ENCODE measurements at regions not wholly inside any gene's neighbourhood (a gene's known extent, or its start where the extent isn't known, plus 50 kb on each side); places are given as distances from the start of the nearest gene placed in this dataset.

DNA sequence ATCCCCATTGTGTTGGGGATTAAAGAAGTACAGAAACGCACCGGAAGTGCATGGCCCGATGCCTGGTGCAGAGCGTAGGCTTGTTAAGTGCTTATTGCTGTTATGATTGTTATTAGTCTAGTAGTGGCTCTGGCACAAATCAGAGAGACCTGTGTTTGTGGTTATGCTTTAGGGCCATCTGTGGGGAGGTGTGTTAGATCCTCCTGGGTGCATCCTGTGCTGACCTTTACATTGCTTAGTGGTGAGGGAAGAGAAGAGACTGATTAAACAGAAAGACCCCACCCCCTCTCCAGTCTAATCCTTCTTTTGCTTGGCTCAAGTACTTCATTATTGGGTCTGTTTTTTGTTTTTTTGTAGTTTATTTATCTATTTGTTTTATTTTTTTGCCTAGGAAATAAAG, 112.7 kb upstream of the SPRY4 start:
- Mint-ChIP-seq H3K9me3 (ENCODE audit: unreplicated experiment) (no peaks in the 10 kb centered on the region), H3K36me3 (ENCODE audit: insufficient read depth, unreplicated experiment) (no peaks in the 10 kb centered on the region), H3K4me1 (ENCODE audit: low read depth, unreplicated experiment) (no peaks in the 10 kb centered on the region), H3K27me3 (ENCODE audit: insufficient read depth, unreplicated experiment) (no peaks in the 10 kb centered on the region), H3K27ac (ENCODE audit: unreplicated experiment) (no peak overlapping the region), H3K4me3 (ENCODE audit: unreplicated experiment) (no peak overlapping the region)
- no peak overlapping the region for H3K4me3 ChIP-seq (ENCODE audit: low read depth, low read length)
- BruUV-seq (replicated peaks), result no TSS peak
- H3K4me1 ChIP-seq, result 0 out of 2 replicates have a peak, but pooled peaks cover 5% of the 10 kb centered on the region
- DNase-seq, result no peak
- TF ChIP-seq, protein P1, sequence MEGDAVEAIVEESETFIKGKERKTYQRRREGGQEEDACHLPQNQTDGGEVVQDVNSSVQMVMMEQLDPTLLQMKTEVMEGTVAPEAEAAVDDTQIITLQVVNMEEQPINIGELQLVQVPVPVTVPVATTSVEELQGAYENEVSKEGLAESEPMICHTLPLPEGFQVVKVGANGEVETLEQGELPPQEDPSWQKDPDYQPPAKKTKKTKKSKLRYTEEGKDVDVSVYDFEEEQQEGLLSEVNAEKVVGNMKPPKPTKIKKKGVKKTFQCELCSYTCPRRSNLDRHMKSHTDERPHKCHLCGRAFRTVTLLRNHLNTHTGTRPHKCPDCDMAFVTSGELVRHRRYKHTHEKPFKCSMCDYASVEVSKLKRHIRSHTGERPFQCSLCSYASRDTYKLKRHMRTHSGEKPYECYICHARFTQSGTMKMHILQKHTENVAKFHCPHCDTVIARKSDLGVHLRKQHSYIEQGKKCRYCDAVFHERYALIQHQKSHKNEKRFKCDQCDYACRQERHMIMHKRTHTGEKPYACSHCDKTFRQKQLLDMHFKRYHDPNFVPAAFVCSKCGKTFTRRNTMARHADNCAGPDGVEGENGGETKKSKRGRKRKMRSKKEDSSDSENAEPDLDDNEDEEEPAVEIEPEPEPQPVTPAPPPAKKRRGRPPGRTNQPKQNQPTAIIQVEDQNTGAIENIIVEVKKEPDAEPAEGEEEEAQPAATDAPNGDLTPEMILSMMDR (IDR thresholded peaks at IDR 0.05; ENCODE audit: insufficient read depth in 1 of 2, low read depth in 1 of 2, low read length in 1 of 2, severe bottlenecking in 1 of 2, unreplicated experiment in 1 of 2), result no peak
- intact Hi-C loops (cut with micrococcal nuclease; ENCODE audit: unreplicated experiment), result no loop called here
- no peaks in the 10 kb centered on the region for H3K9me3 ChIP-seq
- CTCF ChIA-PET, result no interaction called here
- POLR2A ChIA-PET, result no interaction called here
- no peaks in the 10 kb centered on the region for H3K27me3 ChIP-seq (replicated peaks; ENCODE audit: control insufficient read depth, insufficient read depth, low read length)
- H3K36me3 ChIP-seq (ENCODE audit: control insufficient read depth, insufficient read depth, low read length), result no peaks in the 10 kb centered on the region

DNA sequence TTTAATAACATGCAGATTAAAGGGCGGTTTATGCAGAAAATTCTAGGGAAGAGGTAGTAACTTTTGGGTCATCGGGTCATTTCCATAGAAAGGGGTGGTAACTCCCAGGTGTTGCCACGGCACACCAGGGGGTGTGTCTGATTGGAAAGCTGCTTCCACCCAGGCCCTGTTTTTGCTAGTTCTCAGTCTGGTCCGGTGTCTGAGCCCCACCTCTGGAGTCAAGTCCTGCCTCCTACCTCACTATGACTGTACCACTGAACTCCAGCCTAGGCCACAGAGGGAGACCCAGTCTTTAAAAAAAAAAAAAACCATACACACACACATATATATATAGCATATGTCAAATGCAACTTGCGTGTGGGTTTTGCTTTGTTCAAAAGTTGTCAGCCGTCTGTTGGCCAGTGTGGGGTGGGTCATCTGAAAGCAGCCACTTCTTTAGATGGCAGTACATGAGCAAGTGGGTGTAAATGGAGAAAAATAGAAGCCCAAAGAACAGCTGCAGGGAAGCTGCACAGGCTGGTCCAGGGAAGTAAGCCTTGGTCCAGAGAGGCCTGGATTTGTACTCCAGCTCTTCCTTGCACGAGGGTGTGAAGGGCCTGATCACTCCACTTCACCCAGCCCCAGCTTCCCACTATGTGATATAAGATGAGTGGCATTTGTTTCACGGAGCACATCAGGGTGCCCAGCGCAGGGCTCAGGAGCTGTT, 110.7 kb upstream of the SPRY4 start:
- no peak overlapping the region for H3K4me3 ChIP-seq (ENCODE audit: low read depth, low read length)
- H3K9me3 ChIP-seq, result no peaks in the 10 kb centered on the region
- CTCF ChIA-PET, result interaction anchor here (0.9 kb wide), 1 partner anchor 113 kb away, joined by 3 read pairs; no protein-coding TSS in a partner anchor
- DNase-seq, result no peak
- intact Hi-C loops (cut with micrococcal nuclease; ENCODE audit: unreplicated experiment), result no loop called here
- H3K27me3 Mint-ChIP-seq (ENCODE audit: insufficient read depth, unreplicated experiment), result no peaks in the 10 kb centered on the region
- 0 out of 2 replicates have a peak, but pooled peaks cover 5% of the 10 kb centered on the region for H3K4me1 ChIP-seq
- no peak overlapping the region for H3K27ac Mint-ChIP-seq (ENCODE audit: unreplicated experiment)
- POLR2A ChIA-PET, result no interaction called here
- no peaks in the 10 kb centered on the region for H3K27me3 ChIP-seq (replicated peaks; ENCODE audit: control insufficient read depth, insufficient read depth, low read length)
- H3K9me3 Mint-ChIP-seq (ENCODE audit: unreplicated experiment), result no peaks in the 10 kb centered on the region
- H3K36me3 ChIP-seq (ENCODE audit: control insufficient read depth, insufficient read depth, low read length), result no peaks in the 10 kb centered on the region
- no peaks in the 10 kb centered on the region for H3K4me1 Mint-ChIP-seq (ENCODE audit: low read depth, unreplicated experiment)
- no peaks in the 10 kb centered on the region for H3K36me3 Mint-ChIP-seq (ENCODE audit: insufficient read depth, unreplicated experiment)
- no TSS peak for BruUV-seq (replicated peaks)
- TF ChIP-seq, protein P1 (IDR thresholded peaks at IDR 0.05; ENCODE audit: insufficient read depth in 1 of 2, low read depth in 1 of 2, low read length in 1 of 2, severe bottlenecking in 1 of 2, unreplicated experiment in 1 of 2), result no peak
- H3K4me3 Mint-ChIP-seq (ENCODE audit: unreplicated experiment), result no peak overlapping the region

DNA sequence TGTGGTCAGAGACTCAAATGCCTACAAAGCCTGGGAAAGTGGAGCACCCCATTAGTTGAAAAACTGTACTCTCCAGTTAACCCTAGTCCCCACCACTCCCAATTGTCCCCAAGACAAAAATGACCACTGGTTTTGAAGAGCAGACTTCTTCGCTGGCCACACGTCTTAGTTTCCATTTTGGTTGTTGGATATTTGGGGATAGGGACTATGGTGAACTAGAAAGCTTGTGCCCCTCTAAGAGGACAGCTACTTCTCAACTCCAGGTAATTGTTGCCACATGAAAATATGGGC, 109.4 kb upstream of the SPRY4 start:
- Histone ChIP-seq H3K27me3 (replicated peaks; ENCODE audit: control insufficient read depth, insufficient read depth, low read length) (no peaks in the 10 kb centered on the region), H3K9me3 (no peaks in the 10 kb centered on the region), H3K4me1 (0 out of 2 replicates have a peak, but pooled peaks cover 5% of the 10 kb centered on the region), H3K36me3 (ENCODE audit: control insufficient read depth, insufficient read depth, low read length) (no peaks in the 10 kb centered on the region), H3K4me3 (ENCODE audit: low read depth, low read length) (no peak overlapping the region)
- Mint-ChIP-seq H3K4me3 (ENCODE audit: unreplicated experiment) (no peak overlapping the region), H3K36me3 (ENCODE audit: insufficient read depth, unreplicated experiment) (no peaks in the 10 kb centered on the region), H3K27ac (ENCODE audit: unreplicated experiment) (no peak overlapping the region), H3K27me3 (ENCODE audit: insufficient read depth, unreplicated experiment) (no peaks in the 10 kb centered on the region), H3K4me1 (ENCODE audit: low read depth, unreplicated experiment) (no peaks in the 10 kb centered on the region), H3K9me3 (ENCODE audit: unreplicated experiment) (no peaks in the 10 kb centered on the region)
- intact Hi-C loops (cut with micrococcal nuclease; ENCODE audit: unreplicated experiment), result no loop called here
- CTCF ChIA-PET, result no interaction called here
- TF ChIP-seq, protein P1 (IDR thresholded peaks at IDR 0.05; ENCODE audit: insufficient read depth in 1 of 2, low read depth in 1 of 2, low read length in 1 of 2, severe bottlenecking in 1 of 2, unreplicated experiment in 1 of 2), result no peak
- BruUV-seq (replicated peaks), result no TSS peak
- DNase-seq, result no peak
- POLR2A ChIA-PET, result no interaction called here
